ENCODE measurements at regions not wholly inside any gene's neighbourhood (a gene's known extent, or its start where the extent isn't known, plus 50 kb on each side); places are given as distances from the start of the nearest gene placed in this dataset.

DNA sequence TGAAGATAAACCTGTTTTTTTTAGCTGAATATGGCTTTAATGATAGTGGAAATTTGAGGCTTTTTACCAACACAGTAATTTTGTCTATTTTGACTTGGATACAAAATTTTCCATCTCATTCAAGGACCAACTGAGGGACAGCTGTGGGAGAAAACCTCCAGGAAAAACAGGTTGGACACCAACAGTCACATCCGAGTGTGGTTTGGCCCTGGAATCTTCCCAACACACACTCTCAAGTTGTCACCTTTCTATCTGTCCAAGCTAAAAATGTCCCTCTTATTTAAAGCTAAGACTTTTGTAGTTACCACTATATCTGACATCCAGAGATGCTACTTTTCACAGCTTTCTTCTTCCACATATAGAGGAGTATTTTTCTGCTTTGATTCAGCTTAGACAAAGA, 404.9 kb downstream of the PCDH7 start:
- no peak for DNase-seq (ENCODE audit: low spot score)
- no peak overlapping the region for H3K27ac Mint-ChIP-seq (ENCODE audit: unreplicated experiment)
- no peaks in the 10 kb centered on the region for H3K27me3 Mint-ChIP-seq (ENCODE audit: unreplicated experiment)
- H3K4me1 Mint-ChIP-seq (ENCODE audit: unreplicated experiment), result no peaks in the 10 kb centered on the region
- H3K9me3 Mint-ChIP-seq (ENCODE audit: unreplicated experiment), result no peaks in the 10 kb centered on the region
- H3K36me3 Mint-ChIP-seq (ENCODE audit: low read depth, unreplicated experiment), result no peaks in the 10 kb centered on the region
- no peak overlapping the region for H3K4me3 Mint-ChIP-seq (ENCODE audit: unreplicated experiment)
- TF ChIP-seq, protein P1, sequence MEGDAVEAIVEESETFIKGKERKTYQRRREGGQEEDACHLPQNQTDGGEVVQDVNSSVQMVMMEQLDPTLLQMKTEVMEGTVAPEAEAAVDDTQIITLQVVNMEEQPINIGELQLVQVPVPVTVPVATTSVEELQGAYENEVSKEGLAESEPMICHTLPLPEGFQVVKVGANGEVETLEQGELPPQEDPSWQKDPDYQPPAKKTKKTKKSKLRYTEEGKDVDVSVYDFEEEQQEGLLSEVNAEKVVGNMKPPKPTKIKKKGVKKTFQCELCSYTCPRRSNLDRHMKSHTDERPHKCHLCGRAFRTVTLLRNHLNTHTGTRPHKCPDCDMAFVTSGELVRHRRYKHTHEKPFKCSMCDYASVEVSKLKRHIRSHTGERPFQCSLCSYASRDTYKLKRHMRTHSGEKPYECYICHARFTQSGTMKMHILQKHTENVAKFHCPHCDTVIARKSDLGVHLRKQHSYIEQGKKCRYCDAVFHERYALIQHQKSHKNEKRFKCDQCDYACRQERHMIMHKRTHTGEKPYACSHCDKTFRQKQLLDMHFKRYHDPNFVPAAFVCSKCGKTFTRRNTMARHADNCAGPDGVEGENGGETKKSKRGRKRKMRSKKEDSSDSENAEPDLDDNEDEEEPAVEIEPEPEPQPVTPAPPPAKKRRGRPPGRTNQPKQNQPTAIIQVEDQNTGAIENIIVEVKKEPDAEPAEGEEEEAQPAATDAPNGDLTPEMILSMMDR (IDR thresholded peaks at IDR 0.05; ENCODE audit: unreplicated experiment), result no peak

DNA sequence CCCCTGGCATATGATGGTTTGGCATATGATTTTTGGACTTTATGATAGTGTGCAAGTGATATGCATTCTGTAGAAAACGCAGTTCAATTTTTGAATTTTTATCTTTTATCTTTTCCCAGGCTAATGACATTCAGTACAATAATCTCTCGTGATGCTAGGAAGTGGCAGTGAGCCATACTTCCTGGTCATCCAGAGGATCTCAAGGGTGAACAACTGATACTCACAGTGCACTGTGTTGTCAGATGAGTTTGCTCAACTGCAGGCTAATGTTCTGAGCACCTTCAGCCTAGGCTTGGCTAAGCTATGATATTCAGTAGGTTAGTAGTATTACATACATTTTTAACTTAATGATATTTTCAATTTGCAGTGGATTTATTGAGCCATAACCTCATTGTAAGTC, 405.3 kb downstream of the PCDH7 start:
- no peaks in the 10 kb centered on the region for H3K9me3 Mint-ChIP-seq (ENCODE audit: unreplicated experiment)
- TF ChIP-seq, protein P1 (IDR thresholded peaks at IDR 0.05; ENCODE audit: unreplicated experiment), result no peak
- DNase-seq (ENCODE audit: low spot score), result no peak
- no peaks in the 10 kb centered on the region for H3K27me3 Mint-ChIP-seq (ENCODE audit: unreplicated experiment)
- H3K36me3 Mint-ChIP-seq (ENCODE audit: low read depth, unreplicated experiment), result no peaks in the 10 kb centered on the region
- H3K4me1 Mint-ChIP-seq (ENCODE audit: unreplicated experiment), result no peaks in the 10 kb centered on the region
- H3K4me3 Mint-ChIP-seq (ENCODE audit: unreplicated experiment), result no peak overlapping the region
- H3K27ac Mint-ChIP-seq (ENCODE audit: unreplicated experiment), result no peak overlapping the region

DNA sequence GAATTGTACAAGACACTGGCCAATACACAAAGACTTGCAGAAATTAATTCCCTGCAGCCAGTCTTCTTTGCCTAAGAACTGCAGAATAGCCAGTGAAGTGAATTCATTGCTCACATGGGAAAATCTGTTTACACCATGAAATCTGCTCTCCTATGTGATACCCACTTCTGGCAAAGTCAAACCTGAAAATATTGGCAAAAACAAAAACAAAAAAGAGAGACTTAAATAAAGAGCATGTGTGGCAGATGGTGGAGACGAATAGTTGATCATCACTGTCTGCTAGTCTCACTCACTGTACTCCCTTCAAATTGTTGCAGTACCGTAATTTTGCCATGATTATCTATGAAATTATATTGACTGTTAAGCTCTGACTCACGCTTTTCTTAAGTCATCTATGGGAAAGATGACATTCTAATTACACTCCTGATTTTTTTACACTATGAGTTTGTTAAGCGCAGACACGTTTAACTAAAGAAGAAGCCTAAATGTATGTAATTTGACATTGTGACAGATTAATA, 406.8 kb downstream of the PCDH7 start:
- H3K4me1 Mint-ChIP-seq (ENCODE audit: unreplicated experiment), result peaks cover 2% of the 10 kb centered on the region
- DNase-seq (ENCODE audit: low spot score), result no peak
- no peaks in the 10 kb centered on the region for H3K36me3 Mint-ChIP-seq (ENCODE audit: low read depth, unreplicated experiment)
- H3K9me3 Mint-ChIP-seq (ENCODE audit: unreplicated experiment), result no peaks in the 10 kb centered on the region
- no peaks in the 10 kb centered on the region for H3K27me3 Mint-ChIP-seq (ENCODE audit: unreplicated experiment)
- no peak overlapping the region for H3K27ac Mint-ChIP-seq (ENCODE audit: unreplicated experiment)
- TF ChIP-seq, protein P1 (IDR thresholded peaks at IDR 0.05; ENCODE audit: unreplicated experiment), result no peak
- H3K4me3 Mint-ChIP-seq (ENCODE audit: unreplicated experiment), result no peak overlapping the region

DNA sequence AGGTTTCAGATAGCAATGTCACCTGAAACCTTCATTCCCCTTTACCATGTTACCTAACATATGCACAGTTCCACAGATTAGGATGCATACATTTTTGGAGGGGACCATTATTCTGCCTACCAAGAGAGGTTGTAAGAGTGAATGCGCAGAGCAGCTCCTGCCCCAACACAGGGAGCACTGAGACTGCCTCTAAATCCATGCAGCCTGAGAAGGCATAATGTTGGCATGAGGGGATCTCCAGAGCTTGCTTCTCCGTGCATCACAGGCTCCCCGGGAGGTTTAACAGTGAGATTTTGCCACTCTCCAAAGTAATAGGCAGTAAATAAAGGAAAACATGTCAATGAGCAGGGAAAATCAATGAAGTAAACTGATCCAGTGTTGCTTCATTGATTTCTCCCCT, 410.8 kb downstream of the PCDH7 start:
- Mint-ChIP-seq H3K36me3 (ENCODE audit: low read depth, unreplicated experiment) (no peaks in the 10 kb centered on the region), H3K4me1 (ENCODE audit: unreplicated experiment) (peaks cover 2% of the 10 kb centered on the region), H3K4me3 (ENCODE audit: unreplicated experiment) (no peak overlapping the region), H3K27ac (ENCODE audit: unreplicated experiment) (no peak overlapping the region), H3K9me3 (ENCODE audit: unreplicated experiment) (no peaks in the 10 kb centered on the region), H3K27me3 (ENCODE audit: unreplicated experiment) (no peaks in the 10 kb centered on the region)
- DNase-seq (ENCODE audit: low spot score), result no peak
- TF ChIP-seq, protein P1 (IDR thresholded peaks at IDR 0.05; ENCODE audit: unreplicated experiment), result no peak

DNA sequence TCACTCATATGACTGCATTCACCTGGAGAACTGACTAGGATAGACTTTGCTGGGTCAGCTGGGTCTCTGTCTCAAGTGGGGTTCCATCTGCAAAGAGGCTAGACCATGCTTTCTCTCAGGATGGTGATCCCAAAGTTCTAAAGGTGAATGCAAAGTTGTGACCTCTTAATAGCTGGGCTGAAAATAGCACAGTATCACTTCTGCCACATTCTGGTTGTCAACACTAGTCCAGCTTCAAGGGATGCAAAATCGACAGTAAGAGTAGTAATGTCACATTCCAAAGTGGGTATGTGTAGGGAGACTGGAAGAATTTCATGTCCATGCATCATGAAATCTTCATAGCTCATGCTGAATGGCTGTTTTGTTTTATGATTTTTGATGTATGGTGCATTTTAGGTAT, 414.6 kb downstream of the PCDH7 start:
- no peak overlapping the region for H3K4me3 Mint-ChIP-seq (ENCODE audit: unreplicated experiment)
- DNase-seq (ENCODE audit: low spot score), result no peak
- H3K4me1 Mint-ChIP-seq (ENCODE audit: unreplicated experiment), result peaks cover 2% of the 10 kb centered on the region
- no peak overlapping the region for H3K27ac Mint-ChIP-seq (ENCODE audit: unreplicated experiment)
- H3K36me3 Mint-ChIP-seq (ENCODE audit: low read depth, unreplicated experiment), result no peaks in the 10 kb centered on the region
- H3K9me3 Mint-ChIP-seq (ENCODE audit: unreplicated experiment), result no peaks in the 10 kb centered on the region
- no peaks in the 10 kb centered on the region for H3K27me3 Mint-ChIP-seq (ENCODE audit: unreplicated experiment)
- TF ChIP-seq, protein P1 (IDR thresholded peaks at IDR 0.05; ENCODE audit: unreplicated experiment), result no peak

All from endothelial cell (in vitro differentiated cells).